WI38 (cell line): ENCODE measurements at regions not wholly inside any gene's neighbourhood (a gene's known extent, or its start where the extent isn't known, plus 50 kb on each side); places are given as distances from the start of the nearest gene placed in this dataset.

Source experiments
- H3K4me3 ChIP-seq: 2 replicates; pipeline ENCODE4 v1.5.1; 2011; ENCODE audit warnings: low read depth, mild to moderate bottlenecking, control low read depth, low read length
- CTCF ChIP-seq: IDR thresholded peaks from 2 replicates; pipeline ENCODE4 v1.5.1; 2012; ENCODE audit warnings: low read depth, mild to moderate bottlenecking, control low read depth, low read length

- no peak overlapping the region for H3K4me3 ChIP-seq
- no peak for TF ChIP-seq CTCF
Observed at GRCh38 chr22:47628477-47629272, 866.2 kb downstream of the TBC1D22A start.

GRCh38 chr22:47627556-47628253 is 865.3 kb downstream of the TBC1D22A start:
- H3K4me3 ChIP-seq: no peak overlapping the region
- TF ChIP-seq CTCF: no peak

- H3K4me3 ChIP-seq: no peak overlapping the region
- TF ChIP-seq CTCF: no peak
Observed at GRCh38 chr22:47626428-47627390, 864.3 kb downstream of the TBC1D22A start.

- no peak overlapping the region for H3K4me3 ChIP-seq
- TF ChIP-seq CTCF: no peak
Observed at GRCh38 chr22:47625531-47626427, 863.3 kb downstream of the TBC1D22A start.

- no peak overlapping the region for H3K4me3 ChIP-seq
- no peak for TF ChIP-seq CTCF
Observed at GRCh38 chr22:47625013-47625385, 862.5 kb downstream of the TBC1D22A start.

- no peak overlapping the region for H3K4me3 ChIP-seq
- no peak for TF ChIP-seq CTCF
Observed at GRCh38 chr22:47624252-47625012, 862.0 kb downstream of the TBC1D22A start.
